GM19463 (cell line): ENCODE measurements at regions not wholly inside any gene's neighbourhood (a gene's known extent, or its start where the extent isn't known, plus 50 kb on each side); places are given as distances from the start of the nearest gene placed in this dataset.

Source experiments
- ATAC-seq: cut with Tn5 transposase; IDR thresholded peaks from one replicate; pipeline ENCODE4 v1.9.1; 2021; ENCODE audit warnings: mild to moderate bottlenecking, moderate library complexity; ENCODE audit not compliant: unreplicated experiment

DNA sequence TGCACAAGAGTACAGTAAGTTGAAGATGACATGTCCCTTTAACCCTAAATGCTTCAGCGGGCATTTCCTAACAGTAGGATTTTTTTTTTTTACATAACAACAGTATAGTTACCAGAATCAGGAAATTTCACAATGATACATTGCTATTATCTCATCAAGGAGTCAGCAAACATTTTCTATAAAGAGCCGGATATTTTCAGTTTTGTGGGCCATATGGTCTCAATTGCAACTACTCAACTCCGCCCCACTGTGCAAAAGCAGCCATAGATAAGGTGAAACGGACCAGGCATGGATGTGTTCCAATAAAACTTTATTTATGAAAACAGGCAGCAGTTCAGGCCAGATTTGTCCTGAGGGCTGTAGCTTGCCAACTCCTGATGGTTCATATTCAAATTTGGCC lies 130.6 kb downstream of the SMAD6 start:
- no peak for ATAC-seq

DNA sequence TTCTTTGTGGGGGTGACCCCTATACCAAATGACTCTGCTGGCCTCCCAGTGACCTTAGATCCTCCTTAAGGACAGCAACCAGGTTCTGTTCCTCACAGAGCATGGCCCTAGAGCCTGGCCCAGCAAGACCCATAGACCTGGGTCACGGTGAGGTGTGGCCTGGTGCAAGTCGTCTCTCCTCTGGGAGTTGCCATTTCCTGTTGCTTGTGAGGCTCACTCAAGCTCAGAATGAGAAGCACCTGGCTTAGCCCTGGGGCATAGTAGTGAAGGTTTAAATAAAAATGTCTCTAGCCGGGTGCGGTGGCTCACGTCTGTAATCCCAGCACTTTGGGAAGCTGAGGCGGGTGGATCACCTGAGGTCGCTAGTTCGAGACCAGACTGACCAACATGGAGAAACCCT lies 131.3 kb downstream of the SMAD6 start:
- no peak for ATAC-seq

DNA sequence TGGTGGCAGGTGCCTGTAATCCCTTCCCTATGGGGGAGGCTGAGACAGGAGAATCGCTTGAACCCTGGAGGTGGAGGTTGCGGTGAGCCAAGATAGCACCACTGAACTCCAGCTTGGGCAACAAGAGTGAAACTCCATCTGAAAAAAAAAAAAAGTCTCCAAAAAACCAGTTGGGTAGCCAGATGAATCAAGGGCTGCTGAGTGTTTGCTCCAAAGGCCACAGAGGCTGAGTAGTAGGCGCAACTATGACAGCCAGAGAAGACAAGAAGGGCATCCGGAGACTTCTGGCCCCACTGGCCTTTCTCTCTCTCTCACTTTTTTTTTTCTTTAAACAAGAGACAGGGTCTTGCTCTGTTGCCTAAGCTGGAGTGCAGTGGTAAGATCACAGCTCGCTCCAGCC lies 131.8 kb downstream of the SMAD6 start:
- ATAC-seq, result no peak

DNA sequence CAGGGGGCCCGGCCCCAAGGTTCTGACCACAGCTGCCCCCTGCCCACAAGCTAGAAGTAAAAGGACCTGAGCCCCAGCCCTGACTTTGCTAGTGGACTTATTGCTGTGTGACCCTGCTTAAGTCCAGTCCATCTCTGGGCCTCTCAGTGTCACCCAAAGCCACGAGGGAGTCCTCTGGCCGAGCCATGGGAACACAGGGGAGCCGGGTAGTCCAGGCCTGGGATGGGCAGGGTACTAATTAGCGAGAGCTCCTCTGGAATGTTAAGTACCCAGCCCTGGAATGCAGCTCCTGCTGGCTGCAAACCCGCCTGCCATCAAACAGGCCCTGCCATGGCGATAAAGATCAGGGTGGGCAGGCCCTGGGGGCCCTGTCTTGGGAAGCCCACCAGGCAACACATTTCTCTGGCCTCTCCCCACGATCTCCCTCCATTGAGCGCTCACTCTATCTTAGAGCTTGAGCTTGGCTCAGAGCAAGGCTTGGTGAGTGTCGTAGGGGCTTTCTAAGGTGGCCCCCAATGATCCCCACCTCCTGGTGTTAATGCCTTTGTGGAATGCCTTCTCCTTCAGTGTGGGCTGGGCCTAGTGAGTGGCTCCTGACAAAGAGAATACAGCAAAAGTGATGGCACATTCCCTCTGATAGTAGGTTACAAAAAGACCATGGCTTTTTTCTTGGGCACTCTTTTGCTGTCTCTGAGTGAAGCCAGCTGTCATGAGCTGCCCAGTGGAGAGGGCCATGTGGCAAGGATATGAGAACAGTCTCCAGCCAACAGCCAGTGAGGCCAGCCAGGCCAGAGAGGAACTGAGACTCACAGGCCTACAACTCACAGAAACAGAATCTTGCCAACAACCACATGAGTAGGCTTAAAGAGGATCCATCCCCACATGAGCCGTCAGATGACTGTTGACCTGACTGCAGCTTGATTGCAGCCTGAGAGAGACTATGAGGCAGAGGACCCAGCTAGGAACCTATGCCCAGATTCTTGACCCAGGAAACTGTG lies 133.1 kb downstream of the SMAD6 start:
- no peak for ATAC-seq

DNA sequence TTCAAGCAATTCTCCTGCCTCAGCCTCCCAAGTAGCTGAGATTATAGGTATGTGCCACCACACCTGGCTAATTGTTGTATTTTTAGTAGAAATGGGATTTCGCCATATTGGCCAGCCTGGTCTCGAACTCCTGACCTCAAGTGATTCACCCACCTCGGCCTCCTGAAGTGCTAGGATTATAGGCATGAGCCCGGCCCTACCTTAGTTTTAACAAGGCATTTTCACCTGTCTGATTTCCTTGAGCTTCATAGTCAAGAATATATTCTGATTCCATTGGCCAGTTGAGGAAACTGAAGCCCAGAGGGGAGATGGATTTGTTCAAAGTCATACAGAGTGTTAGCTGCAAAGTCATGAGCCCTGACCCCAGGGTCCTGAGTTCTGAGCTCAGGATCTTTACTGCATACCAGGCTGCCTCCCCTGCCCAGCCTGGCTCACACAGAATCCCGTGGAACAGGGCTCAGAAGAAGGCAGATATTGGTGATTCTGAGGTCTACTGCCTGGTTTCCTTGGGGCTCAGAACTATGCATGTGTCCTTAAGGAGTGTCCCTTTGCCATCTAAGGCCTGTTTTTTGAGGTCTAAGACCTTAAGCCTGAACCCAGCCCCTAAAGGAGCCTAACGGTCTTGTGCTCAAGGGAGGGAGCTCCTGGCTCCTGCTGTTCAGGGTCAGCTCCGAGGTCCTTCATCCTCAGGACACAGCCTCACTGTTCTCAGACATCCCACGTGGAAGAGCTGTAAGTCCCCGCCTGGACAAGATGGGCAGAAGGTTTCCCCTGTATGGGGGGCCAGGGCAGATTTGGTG lies 134.4 kb downstream of the SMAD6 start:
- ATAC-seq, result no peak

DNA sequence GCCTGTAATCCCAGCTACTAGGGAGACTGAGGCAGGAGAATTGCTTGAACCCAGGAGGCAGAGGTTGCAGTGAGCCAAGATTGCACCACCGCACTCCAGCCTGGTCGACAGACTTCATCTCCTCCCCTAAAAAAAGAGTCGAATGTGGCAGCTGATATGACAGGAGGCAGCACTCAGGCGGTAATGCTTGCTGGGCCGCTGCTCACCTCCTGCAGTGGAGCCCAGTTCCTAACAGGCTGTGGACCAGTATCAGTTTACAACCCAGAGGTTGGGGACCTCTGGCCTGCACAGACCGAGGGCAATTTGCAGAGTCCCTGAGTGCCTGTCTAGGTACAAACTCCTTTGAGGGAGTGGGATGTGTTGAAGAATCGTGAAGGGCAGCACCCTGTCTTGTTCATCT lies 136.2 kb downstream of the SMAD6 start:
- no peak for ATAC-seq

DNA sequence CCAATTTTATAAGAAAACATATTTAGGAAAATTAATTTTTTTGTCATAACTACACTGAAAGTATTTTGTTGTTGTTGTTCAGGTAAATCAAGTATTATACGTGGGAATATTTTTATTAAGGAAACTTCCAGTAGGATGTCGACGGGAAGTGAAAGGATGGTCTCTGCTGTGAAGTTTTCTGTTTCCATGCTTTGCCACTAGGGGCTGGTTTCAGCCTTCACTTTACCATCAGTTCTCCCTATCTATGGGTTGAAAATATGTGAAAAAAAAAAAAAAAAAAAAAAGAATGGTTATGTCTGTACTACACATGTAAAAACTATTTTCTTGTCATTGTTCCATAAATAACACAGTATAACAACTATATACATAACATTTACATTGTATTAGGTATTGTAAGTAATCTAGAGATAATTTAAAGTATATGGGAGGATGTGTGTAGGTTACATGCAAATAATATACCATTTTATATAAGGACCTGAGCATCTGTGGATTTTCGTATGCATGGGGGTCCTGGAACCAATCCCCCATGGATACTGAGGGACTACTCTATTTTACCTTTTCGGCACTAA lies 136.7 kb downstream of the SMAD6 start:
- ATAC-seq, result no peak

DNA sequence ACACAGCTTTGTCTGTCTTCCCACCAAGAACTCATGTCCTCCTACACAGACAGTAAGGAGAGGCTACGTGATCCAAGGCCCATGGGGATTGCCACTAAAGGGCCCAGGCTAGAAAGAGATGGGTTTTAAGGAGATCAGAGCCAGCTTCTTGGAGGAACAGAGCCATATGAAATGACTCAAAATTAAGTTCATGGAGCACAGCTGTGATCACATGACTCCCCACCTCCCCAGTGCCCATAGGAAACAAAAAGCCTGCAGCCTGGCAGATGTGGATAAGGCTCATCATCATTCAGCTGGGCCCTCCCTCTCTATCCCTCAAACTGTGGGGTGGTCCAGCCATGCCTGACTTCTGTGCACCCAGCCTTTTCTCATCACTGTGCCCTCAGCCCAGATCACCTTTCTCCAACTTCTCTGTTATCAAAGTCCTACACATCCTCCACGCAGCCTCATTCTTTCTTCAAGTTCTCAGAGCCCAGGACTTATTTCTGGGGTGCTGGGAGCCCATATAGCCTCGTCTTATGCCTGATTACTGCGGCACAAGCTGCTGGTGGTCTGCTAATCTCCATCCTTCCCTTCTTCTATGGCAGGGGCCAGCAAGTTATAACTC lies 137.6 kb downstream of the SMAD6 start:
- no peak for ATAC-seq

DNA sequence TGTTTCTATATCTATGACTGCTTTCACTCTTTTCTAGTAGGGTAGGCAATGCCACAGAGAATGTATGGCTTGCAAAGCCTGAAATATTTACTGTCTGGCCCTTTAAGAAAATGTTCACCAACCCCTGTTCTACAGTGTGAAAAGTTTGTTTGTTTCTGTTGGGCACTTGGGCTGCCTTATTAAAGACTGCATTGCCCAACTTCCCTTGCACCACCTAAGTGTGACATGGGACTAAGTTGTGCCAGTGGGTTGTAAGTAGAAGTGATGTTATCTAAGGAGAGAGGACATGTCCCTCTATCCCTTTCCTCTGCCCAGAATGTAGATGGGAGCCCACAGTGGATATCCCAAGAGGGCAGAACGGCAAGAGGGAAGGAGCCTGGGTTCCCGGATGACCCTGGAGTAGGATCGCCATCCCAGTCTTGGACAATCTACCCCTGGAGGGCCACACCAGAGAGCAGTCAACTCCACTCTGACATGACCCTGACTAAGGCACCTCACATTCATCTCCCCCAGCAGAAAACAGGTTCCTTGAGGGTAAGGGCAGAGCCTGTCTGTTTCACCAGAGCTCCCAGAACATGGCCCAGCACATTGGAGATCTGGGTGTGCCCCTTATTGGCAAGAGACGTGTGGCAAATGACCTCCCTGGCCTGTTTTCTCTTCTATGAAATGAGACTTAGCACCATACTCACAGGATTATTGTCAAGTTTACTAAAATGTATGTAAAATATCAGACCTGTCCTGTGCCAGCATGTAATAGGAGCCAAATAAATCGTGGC lies 138.8 kb downstream of the SMAD6 start:
- ATAC-seq, result no peak

DNA sequence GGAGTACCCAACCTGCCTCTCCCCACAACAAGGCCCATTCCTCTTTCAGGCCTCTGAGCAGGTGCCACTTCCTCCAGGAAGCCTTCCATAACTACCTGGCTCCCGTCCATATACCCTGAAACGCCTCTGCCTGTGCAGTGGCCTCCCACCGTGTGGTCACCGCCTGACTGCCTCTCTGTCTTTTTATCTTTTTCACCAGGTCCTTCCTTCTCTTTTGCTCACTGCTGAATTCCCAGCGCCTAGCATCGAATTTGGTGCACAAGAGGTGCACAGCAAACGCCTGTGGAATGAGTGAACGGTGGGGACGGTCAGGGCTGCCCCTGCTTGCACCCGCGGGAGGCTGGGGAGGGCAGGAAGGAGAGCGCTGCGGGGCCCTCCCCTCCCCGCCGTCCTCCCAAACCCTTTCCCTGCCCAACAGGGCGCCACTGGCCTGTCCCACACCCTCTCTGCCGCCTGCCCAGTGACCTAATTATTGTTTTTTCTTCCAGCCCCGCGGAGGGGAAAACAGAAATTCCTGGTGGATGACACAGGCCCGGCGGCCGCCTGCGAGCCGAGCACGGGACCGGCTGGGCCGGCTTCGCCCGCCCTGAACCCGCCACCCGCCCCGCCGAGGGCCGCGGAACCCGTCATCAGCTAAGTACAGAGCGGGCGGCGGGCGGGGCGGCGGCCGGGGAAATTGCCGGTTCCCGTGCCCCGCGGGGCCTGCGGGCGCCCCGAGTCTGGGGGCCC lies 140.1 kb downstream of the SMAD6 start:
- ATAC-seq, result no peak

DNA sequence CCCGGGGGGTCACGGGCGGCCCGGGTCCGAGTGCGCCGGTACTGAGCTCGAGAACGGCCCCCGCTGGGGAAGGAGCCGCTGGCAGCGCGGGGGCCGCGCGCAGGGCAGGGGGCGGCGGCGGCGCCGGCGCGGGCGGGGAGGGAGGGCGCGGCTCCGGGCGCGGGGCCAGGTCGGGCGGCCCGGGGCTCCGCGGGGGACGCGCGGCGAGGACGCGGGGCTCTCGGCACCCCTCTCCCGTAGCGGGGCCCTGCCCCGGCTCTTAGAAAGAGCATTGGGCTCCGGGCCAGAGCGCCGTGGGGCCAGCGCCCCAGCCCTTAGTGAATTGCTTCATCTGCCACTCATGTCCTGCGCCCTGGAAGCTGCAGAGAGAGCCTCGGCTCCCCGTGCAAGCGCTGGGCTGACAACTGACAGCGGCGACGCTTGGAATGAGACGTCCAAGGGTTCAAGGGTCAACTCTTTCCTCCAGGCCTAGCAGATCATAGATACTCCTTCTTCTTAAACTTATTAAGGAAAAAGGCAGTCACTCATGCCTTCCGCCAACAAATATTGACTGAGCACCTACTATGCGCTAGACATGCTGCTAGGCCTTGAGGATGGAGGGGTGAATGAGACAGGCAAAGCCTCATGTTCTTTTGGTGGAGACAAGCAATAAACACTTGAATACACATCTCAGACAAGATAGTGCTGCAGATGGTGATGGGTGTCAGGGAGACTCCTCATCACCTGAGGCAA lies 140.8 kb downstream of the SMAD6 start:
- no peak for ATAC-seq

DNA sequence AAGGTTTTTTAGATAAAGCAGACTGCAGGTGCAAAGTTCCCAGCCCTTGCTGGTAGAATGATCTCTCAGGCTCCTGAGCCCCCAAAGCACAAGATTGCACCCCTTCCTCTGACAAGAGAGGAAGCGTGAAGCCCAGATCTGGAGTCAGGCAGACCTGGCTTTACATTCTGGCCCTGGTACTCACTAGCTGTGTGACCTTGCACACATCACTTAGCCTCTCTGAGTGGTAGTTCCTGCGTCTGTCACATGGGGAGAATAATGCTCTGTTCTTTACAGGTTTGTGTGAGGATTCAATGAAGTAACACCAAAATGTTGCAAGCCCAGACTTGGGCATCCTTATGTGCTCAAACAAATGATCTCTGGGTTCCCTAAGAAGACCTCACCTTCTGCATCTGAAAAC lies 141.5 kb downstream of the SMAD6 start:
- no peak for ATAC-seq

DNA sequence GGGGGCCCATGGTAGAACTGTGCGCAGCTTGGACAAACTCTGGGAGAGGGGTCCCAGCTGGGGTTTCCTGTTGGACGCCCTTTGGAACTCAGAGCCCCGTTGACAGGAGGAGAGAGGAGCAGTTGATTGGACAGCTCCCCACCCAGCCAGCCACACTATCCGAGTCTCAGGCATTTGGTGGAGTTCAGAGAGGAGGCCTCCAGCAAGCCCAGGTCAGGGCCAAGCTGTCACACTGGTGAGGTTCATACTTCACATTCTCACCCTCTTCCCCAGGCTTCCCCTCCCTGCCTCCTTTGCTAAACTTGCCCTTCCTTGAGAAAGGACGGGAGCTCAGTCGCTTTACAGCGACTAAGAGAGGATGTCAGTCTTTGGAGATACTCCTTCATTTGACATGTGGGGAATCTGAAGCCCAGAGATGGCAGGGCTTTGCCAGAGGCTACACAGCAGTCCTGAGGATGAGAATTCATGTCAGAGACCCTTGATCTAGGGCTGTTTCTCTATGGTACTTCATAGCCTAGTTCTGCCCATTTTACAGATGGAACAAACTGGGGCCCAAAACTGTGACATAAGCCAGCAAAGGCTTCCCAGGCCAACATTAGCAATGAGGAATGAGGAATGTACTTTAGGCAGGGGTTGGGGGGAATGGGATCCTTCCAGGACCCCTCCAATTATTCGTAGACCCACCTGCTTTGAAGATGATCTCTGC lies 142.2 kb downstream of the SMAD6 start:
- no peak for ATAC-seq

DNA sequence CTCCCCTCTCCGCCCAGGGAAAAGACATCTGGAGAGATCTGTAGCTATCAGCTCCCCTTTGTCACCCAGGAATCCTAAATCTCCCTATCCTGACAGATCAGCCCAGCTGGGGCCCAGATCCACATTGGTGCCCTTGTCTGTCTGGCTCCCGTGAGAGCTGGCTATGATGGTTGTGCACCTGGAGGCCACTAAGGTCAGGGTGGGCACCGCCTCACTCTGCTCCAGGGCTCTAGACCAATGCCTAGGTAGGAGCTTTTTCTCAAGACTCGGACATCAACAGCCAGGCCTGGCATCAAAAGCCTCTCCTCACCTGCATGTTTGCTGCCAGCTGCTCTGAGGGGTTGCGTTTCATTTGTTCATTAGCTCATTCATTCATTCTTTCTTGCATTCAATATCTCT lies 142.7 kb downstream of the SMAD6 start:
- ATAC-seq, result no peak

DNA sequence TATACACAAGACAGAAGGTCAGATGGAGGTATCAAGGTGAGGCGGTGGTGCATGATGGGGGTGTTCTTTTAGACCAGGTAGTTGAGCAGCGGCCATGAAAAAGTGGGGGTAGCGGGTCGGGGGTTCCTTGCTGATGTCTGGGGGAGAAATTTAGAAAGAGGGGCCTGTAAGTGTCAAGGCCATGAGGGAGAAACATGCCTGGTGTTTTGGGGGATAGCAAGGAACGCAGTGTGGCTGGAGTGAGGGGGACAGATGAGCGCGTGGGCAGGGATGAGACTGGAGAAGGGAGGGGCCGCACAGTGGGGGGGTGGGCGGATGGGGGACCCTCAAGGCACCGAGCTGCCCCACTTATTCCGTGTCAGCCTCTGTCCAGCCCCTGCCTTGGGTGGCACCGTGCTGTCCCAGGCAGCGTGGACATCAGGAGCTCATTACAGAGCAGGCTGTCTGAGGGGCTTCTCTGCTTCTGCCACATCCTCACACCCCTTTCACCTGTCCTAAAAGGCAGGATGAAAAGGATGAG lies 143.3 kb downstream of the SMAD6 start:
- ATAC-seq, result no peak

DNA sequence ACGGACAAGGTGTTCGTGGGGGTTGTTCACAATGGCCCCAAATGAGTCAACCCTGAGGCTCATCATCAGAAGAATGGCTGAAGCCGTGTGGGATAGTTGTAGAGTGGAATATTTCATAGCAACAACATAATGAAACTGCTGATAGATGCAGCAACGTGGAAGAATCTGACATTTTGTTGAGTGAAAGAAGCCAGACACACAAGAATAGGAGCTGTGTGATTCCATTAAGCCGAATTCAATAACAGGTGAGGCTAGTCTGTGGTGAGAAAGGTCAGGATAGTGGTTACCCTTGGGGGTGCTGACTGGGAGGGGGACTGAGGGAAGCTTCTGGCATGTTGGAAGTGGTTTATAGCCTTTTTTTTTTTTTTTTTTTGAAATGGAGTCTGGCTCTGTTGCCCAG lies 144.0 kb downstream of the SMAD6 start:
- ATAC-seq, result no peak

DNA sequence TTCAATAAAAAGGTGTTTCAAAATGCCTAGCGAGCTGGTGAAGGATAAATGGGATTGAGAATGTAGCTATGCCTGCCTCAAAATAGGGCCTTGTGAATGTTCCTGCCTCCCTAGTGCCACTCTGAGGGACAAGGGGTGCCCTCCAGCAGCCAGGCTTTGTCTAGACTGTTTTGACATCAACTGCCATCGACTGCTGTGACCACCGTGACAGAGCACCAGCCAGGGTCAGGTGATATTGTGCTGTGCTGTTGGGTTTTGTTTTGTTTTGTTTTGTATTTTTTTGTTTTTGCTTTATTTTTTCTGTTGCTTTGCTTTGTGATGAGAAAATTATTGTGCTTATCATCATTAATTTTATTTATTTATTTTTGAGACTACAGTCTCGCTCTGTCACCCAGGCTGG lies 144.8 kb downstream of the SMAD6 start:
- no peak for ATAC-seq

DNA sequence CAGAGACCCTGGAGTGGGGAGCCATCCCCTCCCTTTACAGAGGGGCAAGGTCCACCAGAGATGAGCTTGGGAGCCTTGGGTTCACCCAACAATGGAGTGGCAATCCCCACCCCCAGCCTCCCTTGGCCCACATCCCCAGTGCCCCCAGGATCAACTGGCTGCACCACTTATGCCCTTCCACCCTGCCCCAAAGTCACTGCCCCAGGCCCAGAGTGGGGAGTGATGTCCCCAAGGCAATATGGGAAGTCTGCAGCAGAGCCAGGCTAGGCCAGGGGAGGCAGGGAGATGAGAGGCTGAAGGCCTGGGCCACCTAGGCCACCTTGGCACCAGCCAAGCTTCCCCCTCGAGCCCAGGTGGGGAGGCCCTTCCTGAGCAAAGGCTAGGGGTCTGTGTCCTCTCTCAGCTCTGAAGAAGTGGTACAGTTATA lies 145.5 kb downstream of the SMAD6 start:
- ATAC-seq, result no peak
